NCI-H2171 (cell line): ENCODE measurements at regions not wholly inside any gene's neighbourhood (a gene's known extent, or its start where the extent isn't known, plus 50 kb on each side); places are given as distances from the start of the nearest gene placed in this dataset.
"Not testable (repeated sequence)": the region's sequence is repeated elsewhere in the genome, so short reads cannot be mapped to it uniquely, and the experiment has no call there.

ENCODE experiments used
- DNase-seq: peaks from one replicate; lab custom pipeline; 2025; lab: John Stamatoyannopoulos, UW

GRCh38 chr12:17357396-17357795 is 732.6 kb downstream of the RERGL start:
- no peak for DNase-seq

- no peak for DNase-seq
Observed at GRCh38 chr12:17352164-17352563, 737.8 kb downstream of the RERGL start.

- DNase-seq, result no peak
Observed at GRCh38 chr12:17348311-17348710, 741.7 kb downstream of the RERGL start.

GRCh38 chr12:17344649-17345048 is 738.7 kb upstream of the LMO3 start:
- DNase-seq, result no peak

- DNase-seq, result no peak
Observed at GRCh38 chr12:17342381-17342961, 736.5 kb upstream of the LMO3 start.

GRCh38 chr12:17335487-17335886 is 729.5 kb upstream of the LMO3 start:
- DNase-seq, result no peak

GRCh38 chr12:17334784-17335183 is 728.8 kb upstream of the LMO3 start:
- DNase-seq, result no peak

GRCh38 chr12:17333287-17333686 is 727.3 kb upstream of the LMO3 start:
- DNase-seq, result no peak

GRCh38 chr12:17326649-17327048 is 720.7 kb upstream of the LMO3 start:
- no peak for DNase-seq

- no peak for DNase-seq
Observed at GRCh38 chr12:17322090-17322489, 716.1 kb upstream of the LMO3 start.

GRCh38 chr12:17304503-17305347 is 698.8 kb upstream of the LMO3 start:
- no peak for DNase-seq

GRCh38 chr12:17302001-17302400 is 696.0 kb upstream of the LMO3 start:
- no peak for DNase-seq

- DNase-seq, result no peak
Observed at GRCh38 chr12:17301544-17301943, 695.6 kb upstream of the LMO3 start.

- no peak for DNase-seq
Observed at GRCh38 chr12:17296882-17297281, 690.9 kb upstream of the LMO3 start.

GRCh38 chr12:17286874-17287273 is 680.9 kb upstream of the LMO3 start:
- DNase-seq, result no peak

- no peak for DNase-seq
Observed at GRCh38 chr12:17284873-17285272, 678.9 kb upstream of the LMO3 start.

GRCh38 chr12:17283563-17283962 is 677.6 kb upstream of the LMO3 start:
- no peak for DNase-seq

GRCh38 chr12:17282169-17282568 is 676.2 kb upstream of the LMO3 start:
- DNase-seq, result not testable (repeated sequence)

GRCh38 chr12:17278946-17279345 is 673.0 kb upstream of the LMO3 start:
- DNase-seq, result no peak

- no peak for DNase-seq
Observed at GRCh38 chr12:17276196-17276595, 670.2 kb upstream of the LMO3 start.

GRCh38 chr12:17266856-17267255 is 660.9 kb upstream of the LMO3 start:
- DNase-seq, result no peak

GRCh38 chr12:17264603-17265002 is 658.6 kb upstream of the LMO3 start:
- DNase-seq, result no peak

- DNase-seq, result no peak
Observed at GRCh38 chr12:17239874-17240273, 633.9 kb upstream of the LMO3 start.

- DNase-seq, result no peak
Observed at GRCh38 chr12:17235996-17236395, 630.0 kb upstream of the LMO3 start.
